ENCODE measurements at regions not wholly inside any gene's neighbourhood (a gene's known extent, or its start where the extent isn't known, plus 50 kb on each side); places are given as distances from the start of the nearest gene placed in this dataset.

DNA sequence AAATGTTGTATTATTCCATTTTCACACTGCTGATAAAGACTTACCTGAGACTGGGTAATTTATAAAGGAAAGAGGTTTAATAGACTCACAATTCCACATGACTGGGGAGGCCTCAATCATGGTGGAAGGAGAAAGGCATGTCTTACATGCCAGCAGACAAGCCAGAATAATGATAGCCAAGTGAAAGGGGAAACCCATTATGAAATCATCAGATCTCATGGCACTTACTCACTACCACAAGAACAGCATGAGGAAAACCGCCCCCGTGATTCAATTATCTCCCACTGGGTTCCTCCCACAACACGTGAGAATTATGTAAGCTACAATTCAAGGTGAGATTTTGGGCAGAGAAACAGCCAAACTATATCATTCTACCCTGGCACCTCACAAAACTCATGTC, 2535.1 kb downstream of the ARAP2 start:
- TF ChIP-seq POLR2A (IDR thresholded peaks at IDR 0.05; ENCODE audit: low read depth, low read length): no peak
- no peak for TF ChIP-seq POLR2AphosphoS5 (IDR thresholded peaks at IDR 0.05; ENCODE audit: low read depth, low read length)
- no peak for TF ChIP-seq TAF1 (IDR thresholded peaks at IDR 0.05; ENCODE audit: borderline replicate concordance, low read depth, low read length)
